GM19467 (cell line): ENCODE measurements at regions not wholly inside any gene's neighbourhood (a gene's known extent, or its start where the extent isn't known, plus 50 kb on each side); places are given as distances from the start of the nearest gene placed in this dataset.

Source experiments
- ATAC-seq: cut with Tn5 transposase; IDR thresholded peaks from one replicate; pipeline ENCODE4 v1.9.1; 2021; ENCODE audit warnings: mild to moderate bottlenecking, moderate library complexity; ENCODE audit not compliant: unreplicated experiment

- ATAC-seq = no peak
These were observed 289.2 kb upstream of the PTGER4 start for GRCh38 chr5:40390281-40391149.

- no peak for ATAC-seq
These were observed 290.1 kb upstream of the PTGER4 start for GRCh38 chr5:40389591-40389990.

- peak; percentile 90 for ATAC-seq
These were observed 293.4 kb upstream of the PTGER4 start for GRCh38 chr5:40386289-40386688.

- ATAC-seq = no peak
These were observed 294.2 kb upstream of the PTGER4 start for GRCh38 chr5:40385544-40385943.

GRCh38 chr5:40384782-40385390, 294.8 kb upstream of the PTGER4 start:
- ATAC-seq = no peak

- ATAC-seq = no peak
These were observed 295.7 kb upstream of the PTGER4 start for GRCh38 chr5:40383749-40384651.

GRCh38 chr5:40381676-40382363, 297.9 kb upstream of the PTGER4 start:
- no peak for ATAC-seq

GRCh38 chr5:40381016-40381415, 298.7 kb upstream of the PTGER4 start:
- no peak for ATAC-seq

- peak; percentile 51 for ATAC-seq
These were observed 301.1 kb upstream of the PTGER4 start for GRCh38 chr5:40378396-40379177.

GRCh38 chr5:40376566-40376965, 303.1 kb upstream of the PTGER4 start:
- peak; percentile 55 for ATAC-seq

- no peak for ATAC-seq
These were observed 304.9 kb upstream of the PTGER4 start for GRCh38 chr5:40374853-40375252.

- ATAC-seq = no peak
These were observed 311.5 kb upstream of the PTGER4 start for GRCh38 chr5:40368200-40368599.

GRCh38 chr5:40367255-40367654, 312.5 kb upstream of the PTGER4 start:
- no peak for ATAC-seq

- no peak for ATAC-seq
These were observed 314.1 kb upstream of the PTGER4 start for GRCh38 chr5:40365342-40366330.

- ATAC-seq = no peak
These were observed 315.3 kb upstream of the PTGER4 start for GRCh38 chr5:40364441-40364840.

- ATAC-seq = no peak
These were observed 318.3 kb upstream of the PTGER4 start for GRCh38 chr5:40361378-40361777.

- ATAC-seq = no peak
These were observed 319.0 kb upstream of the PTGER4 start for GRCh38 chr5:40360685-40361084.

- no peak for ATAC-seq
These were observed 319.9 kb upstream of the PTGER4 start for GRCh38 chr5:40359832-40360231.

GRCh38 chr5:40359093-40359492, 320.6 kb upstream of the PTGER4 start:
- no peak for ATAC-seq
